ENCODE measurements at regions not wholly inside any gene's neighbourhood (a gene's known extent, or its start where the extent isn't known, plus 50 kb on each side); places are given as distances from the start of the nearest gene placed in this dataset.

GRCh38 chr3:18112674-18113375 is 312.3 kb downstream of the SATB1 start:
- 81% methylated on average over 5 of the region's 5 CpGs; no CpG with 5 or more reads in 1 of the 2 experiments for WGBS, 2 experiments (ENCODE audit: insufficient coverage in 1 of 2, insufficient read length in 1 of 2)
- no peak for TF ChIP-seq CTCF (conservative IDR thresholded peaks at IDR 0.05)
- H3K36me3 Mint-ChIP-seq (ENCODE audit: low read depth), result peaks cover 18% of the 10 kb centered on the region
- H3K36me3 ChIP-seq (ENCODE audit: control insufficient read depth, insufficient read depth, low read length), result no peaks in the 10 kb centered on the region
- H3K27ac ChIP-seq (ENCODE audit: low read depth, low read length), result no peak overlapping the region
- H3K4me3 ChIP-seq (ENCODE audit: low read length), result no peak overlapping the region
- no peak overlapping the region for H3K27ac Mint-ChIP-seq
- H3K9ac ChIP-seq (ENCODE audit: extremely low read depth, low read length, poor library complexity, severe bottlenecking), result no peak overlapping the region
- H3K4me1 ChIP-seq (ENCODE audit: control insufficient read depth, insufficient read depth, low read length), result peaks cover 3% of the 10 kb centered on the region
- H3K9me3 Mint-ChIP-seq, result peaks cover 11% of the 10 kb centered on the region
- no peaks in the 10 kb centered on the region for H3K27me3 Mint-ChIP-seq (ENCODE audit: insufficient read depth)
- H3K9me3 ChIP-seq (ENCODE audit: control insufficient read depth, low read length), result no peaks in the 10 kb centered on the region
- no peak for DNase-seq
- no peaks in the 10 kb centered on the region for H3K27me3 ChIP-seq (ENCODE audit: control insufficient read depth, insufficient read depth, low read length, poor library complexity, severe bottlenecking)
- H3K4me1 Mint-ChIP-seq, result peaks cover 26% of the 10 kb centered on the region
- no peak overlapping the region for H3K4me3 Mint-ChIP-seq

GRCh38 chr3:18111796-18112232 is 313.3 kb downstream of the SATB1 start:
- DNase-seq, result no peak
- Histone ChIP-seq H3K4me1 (ENCODE audit: control insufficient read depth, insufficient read depth, low read length) (peaks cover 3% of the 10 kb centered on the region), H3K9me3 (ENCODE audit: control insufficient read depth, low read length) (no peaks in the 10 kb centered on the region), H3K27ac (ENCODE audit: low read depth, low read length) (peak overlapping the region; percentile 66), H3K9ac (ENCODE audit: extremely low read depth, low read length, poor library complexity, severe bottlenecking) (no peak overlapping the region), H3K36me3 (ENCODE audit: control insufficient read depth, insufficient read depth, low read length) (no peaks in the 10 kb centered on the region), H3K27me3 (ENCODE audit: control insufficient read depth, insufficient read depth, low read length, poor library complexity, severe bottlenecking) (no peaks in the 10 kb centered on the region), H3K4me3 (ENCODE audit: low read length) (no peak overlapping the region)
- peaks cover 9% of the 10 kb centered on the region for H3K9me3 Mint-ChIP-seq
- H3K4me1 Mint-ChIP-seq, result peaks cover 26% of the 10 kb centered on the region
- H3K36me3 Mint-ChIP-seq (ENCODE audit: low read depth), result peaks cover 12% of the 10 kb centered on the region
- no peaks in the 10 kb centered on the region for H3K27me3 Mint-ChIP-seq (ENCODE audit: insufficient read depth)
- 50 to 77% methylated on average over 2 to 6 of the region's 6 CpGs for WGBS, 2 experiments (ENCODE audit: insufficient coverage in 1 of 2, insufficient read length in 1 of 2)
- no peak overlapping the region for H3K27ac Mint-ChIP-seq
- no peak for TF ChIP-seq CTCF (conservative IDR thresholded peaks at IDR 0.05)
- H3K4me3 Mint-ChIP-seq, result no peak overlapping the region

- peaks cover 5% of the 10 kb centered on the region for H3K4me1 Mint-ChIP-seq
- H3K36me3 Mint-ChIP-seq (ENCODE audit: low read depth), result peaks cover 3% of the 10 kb centered on the region
These were observed 321.5 kb downstream of the SATB1 start for GRCh38 chr3:18103591-18103990.

More at GRCh38 chr3:18103591-18103990, 321.5 kb downstream of the SATB1 start:
- no peaks in the 10 kb centered on the region for H3K36me3 ChIP-seq (ENCODE audit: control insufficient read depth, insufficient read depth, low read length)
- no peak overlapping the region for H3K27ac ChIP-seq (ENCODE audit: low read depth, low read length)
- WGBS, 2 experiments (ENCODE audit: insufficient coverage in 1 of 2, insufficient read length in 1 of 2), result 93 to 96% methylated on average over 3 of the region's 3 CpGs
- Mint-ChIP-seq H3K4me3 (no peak overlapping the region), H3K27me3 (ENCODE audit: insufficient read depth) (no peaks in the 10 kb centered on the region), H3K9me3 (no peaks in the 10 kb centered on the region), H3K27ac (peak overlapping the region; percentile 10)
- no peak overlapping the region for H3K4me3 ChIP-seq (ENCODE audit: low read length)
- no peak for TF ChIP-seq CTCF (conservative IDR thresholded peaks at IDR 0.05)
- H3K9me3 ChIP-seq (ENCODE audit: control insufficient read depth, low read length), result no peaks in the 10 kb centered on the region
- no peaks in the 10 kb centered on the region for H3K27me3 ChIP-seq (ENCODE audit: control insufficient read depth, insufficient read depth, low read length, poor library complexity, severe bottlenecking)
- no peak for DNase-seq
- H3K9ac ChIP-seq (ENCODE audit: extremely low read depth, low read length, poor library complexity, severe bottlenecking), result no peak overlapping the region
- no peaks in the 10 kb centered on the region for H3K4me1 ChIP-seq (ENCODE audit: control insufficient read depth, insufficient read depth, low read length)

All from endodermal cell (in vitro differentiated cells).